Endodermal cell (in vitro differentiated cells): ENCODE measurements at regions not wholly inside any gene's neighbourhood (a gene's known extent, or its start where the extent isn't known, plus 50 kb on each side); places are given as distances from the start of the nearest gene placed in this dataset.
"Not testable (repeated sequence)": the region's sequence is repeated elsewhere in the genome, so short reads cannot be mapped to it uniquely, and the experiment has no call there.

Experiments used
- DNase-seq: peaks from one replicate; pipeline ENCODE4 v3.0.0-alpha.2; 2017
- H3K27ac ChIP-seq: 2 replicates; pipeline ENCODE4 v1.5.1; 2013; ENCODE audit warnings: mild to moderate bottlenecking, low read depth, low read length, moderate library complexity
- H3K27me3 ChIP-seq: 2 replicates; pipeline ENCODE4 v1.6.1; 2013; ENCODE audit warnings: mild to moderate bottlenecking, low read length, moderate library complexity; ENCODE audit not compliant: insufficient read depth, control insufficient read depth, poor library complexity, severe bottlenecking
- H3K36me3 ChIP-seq: 2 replicates; pipeline ENCODE4 v1.7.0; 2013; ENCODE audit warnings: mild to moderate bottlenecking, low read length, moderate library complexity; ENCODE audit not compliant: control insufficient read depth, insufficient read depth
- H3K4me1 ChIP-seq: one replicate; pipeline ENCODE4 v1.7.0; 2013; ENCODE audit warnings: low read length; ENCODE audit not compliant: control insufficient read depth, insufficient read depth
- H3K4me3 ChIP-seq: 2 replicates; pipeline ENCODE4 v1.5.1; 2013; ENCODE audit warnings: mild to moderate bottlenecking, low read length, moderate library complexity
- H3K9ac ChIP-seq: 2 replicates; pipeline ENCODE4 v1.6.1; 2013; ENCODE audit warnings: mild to moderate bottlenecking, low read length, moderate library complexity; ENCODE audit not compliant: poor library complexity, severe bottlenecking; ENCODE audit errors: extremely low read depth
- H3K9me3 ChIP-seq: 2 replicates; pipeline ENCODE4 v1.6.1; 2013; ENCODE audit warnings: mild to moderate bottlenecking, low read length, moderate library complexity; ENCODE audit not compliant: control insufficient read depth
- H3K27ac Mint-ChIP-seq: 2 replicates; pipeline ENCODE4 v1.8.0; 2020; ENCODE audit warnings: mixed read lengths
- H3K27me3 Mint-ChIP-seq: 2 replicates; pipeline ENCODE4 v1.8.0; 2021; ENCODE audit warnings: mild to moderate bottlenecking, mixed read lengths; ENCODE audit not compliant: insufficient read depth
- H3K36me3 Mint-ChIP-seq: 2 replicates; pipeline ENCODE4 v1.8.0; 2020; ENCODE audit warnings: low read depth, mixed read lengths
- H3K4me1 Mint-ChIP-seq: 2 replicates; pipeline ENCODE4 v1.8.0; 2020; ENCODE audit warnings: mixed read lengths
- H3K4me3 Mint-ChIP-seq: 2 replicates; pipeline ENCODE4 v1.8.0; 2020; ENCODE audit warnings: mild to moderate bottlenecking, moderate library complexity, mixed read lengths
- H3K9me3 Mint-ChIP-seq: 2 replicates; pipeline ENCODE4 v1.8.0; 2020; ENCODE audit warnings: mild to moderate bottlenecking, mixed read lengths
- WGBS, 2 experiments: methylation state at CpG; one replicate each; pipeline versions ENCODE4 v1.1.5 to v1.1.7; 2013; ENCODE audit warnings: missing lambda C conversion rate in 2 of 2, mixed read lengths in 1 of 2; ENCODE audit not compliant: insufficient coverage in 1 of 2, insufficient read length in 1 of 2; 5-methylcytosine and 5-hydroxymethylcytosine counted together
- TF ChIP-seq, protein P1 (sequence below): fragments of 200-600 bp; sonication (generic); conservative IDR thresholded peaks from 2 replicates; pipeline ENCODE4 v1.5.0; 2021; ENCODE audit warnings: antibody characterized with exemption, mild to moderate bottlenecking

DNA sequence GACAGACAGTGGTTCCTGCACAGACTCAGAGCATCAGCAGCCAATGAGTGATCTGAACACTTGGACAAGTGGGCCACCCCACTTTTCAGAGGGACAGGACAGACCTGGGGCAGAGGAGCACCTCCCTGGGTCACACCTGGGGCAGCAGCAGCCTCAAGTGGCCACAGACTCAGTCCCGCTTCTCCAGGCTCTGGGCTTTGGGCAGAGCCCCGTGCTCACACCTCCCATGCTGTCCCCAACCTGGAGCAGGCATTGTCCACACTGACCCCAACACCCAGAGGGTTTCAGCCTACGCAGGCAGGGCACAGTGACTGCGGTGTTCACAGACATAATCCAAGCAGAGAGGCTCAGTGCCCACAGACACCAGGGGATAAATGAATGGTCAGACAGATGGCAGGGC lies 135.5 kb upstream of the SFSWAP start:
- H3K4me3 ChIP-seq: no peak overlapping the region
- H3K9me3 ChIP-seq: peaks cover 27% of the 10 kb centered on the region
- DNase-seq: no peak
- Mint-ChIP-seq H3K36me3 (no peaks in the 10 kb centered on the region), H3K27me3 (peaks cover 13% of the 10 kb centered on the region), H3K27ac (peak overlapping the region; percentile 35), H3K4me1 (peaks cover 33% of the 10 kb centered on the region), H3K4me3 (no peak overlapping the region), H3K9me3 (peaks cover 6% of the 10 kb centered on the region)
- 94 to 100% methylated on average over 3 to 4 of the region's 4 CpGs for WGBS, 2 experiments
- H3K4me1 ChIP-seq: peaks cover 14% of the 10 kb centered on the region
- TF ChIP-seq, protein P1, sequence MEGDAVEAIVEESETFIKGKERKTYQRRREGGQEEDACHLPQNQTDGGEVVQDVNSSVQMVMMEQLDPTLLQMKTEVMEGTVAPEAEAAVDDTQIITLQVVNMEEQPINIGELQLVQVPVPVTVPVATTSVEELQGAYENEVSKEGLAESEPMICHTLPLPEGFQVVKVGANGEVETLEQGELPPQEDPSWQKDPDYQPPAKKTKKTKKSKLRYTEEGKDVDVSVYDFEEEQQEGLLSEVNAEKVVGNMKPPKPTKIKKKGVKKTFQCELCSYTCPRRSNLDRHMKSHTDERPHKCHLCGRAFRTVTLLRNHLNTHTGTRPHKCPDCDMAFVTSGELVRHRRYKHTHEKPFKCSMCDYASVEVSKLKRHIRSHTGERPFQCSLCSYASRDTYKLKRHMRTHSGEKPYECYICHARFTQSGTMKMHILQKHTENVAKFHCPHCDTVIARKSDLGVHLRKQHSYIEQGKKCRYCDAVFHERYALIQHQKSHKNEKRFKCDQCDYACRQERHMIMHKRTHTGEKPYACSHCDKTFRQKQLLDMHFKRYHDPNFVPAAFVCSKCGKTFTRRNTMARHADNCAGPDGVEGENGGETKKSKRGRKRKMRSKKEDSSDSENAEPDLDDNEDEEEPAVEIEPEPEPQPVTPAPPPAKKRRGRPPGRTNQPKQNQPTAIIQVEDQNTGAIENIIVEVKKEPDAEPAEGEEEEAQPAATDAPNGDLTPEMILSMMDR: no peak
- H3K9ac ChIP-seq: no peak overlapping the region
- H3K27me3 ChIP-seq: no peaks in the 10 kb centered on the region
- H3K36me3 ChIP-seq: no peaks in the 10 kb centered on the region
- no peak overlapping the region for H3K27ac ChIP-seq

DNA sequence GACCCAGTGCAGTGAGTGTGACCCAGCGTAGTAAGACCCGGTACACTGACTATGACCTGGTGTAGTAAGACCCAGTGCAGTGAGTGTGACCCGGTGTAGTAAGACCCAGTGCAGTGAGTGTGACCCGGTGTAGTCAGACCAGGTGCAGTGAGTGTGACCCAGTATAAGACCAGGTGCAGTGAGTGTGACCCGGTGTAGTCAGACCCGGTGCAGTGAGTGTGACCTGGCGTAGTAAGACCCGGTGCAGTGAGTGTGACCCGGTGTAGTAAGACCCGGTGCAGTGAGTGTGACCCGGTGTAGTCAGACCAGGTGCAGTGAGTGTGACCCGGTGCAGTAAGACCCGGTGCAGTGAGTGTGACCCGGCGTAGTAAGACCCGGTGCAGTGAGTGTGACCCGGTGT lies 134.2 kb upstream of the SFSWAP start:
- Mint-ChIP-seq H3K27me3 (peaks cover 11% of the 10 kb centered on the region), H3K4me1 (peaks cover 29% of the 10 kb centered on the region)
- Histone ChIP-seq H3K9me3 (peaks cover 27% of the 10 kb centered on the region), H3K4me3 (peak overlapping the region; percentile 10), H3K4me1 (peaks cover 14% of the 10 kb centered on the region)
- H3K9me3 Mint-ChIP-seq, H3K36me3 ChIP-seq, H3K27ac ChIP-seq, H3K36me3 Mint-ChIP-seq, H3K27ac Mint-ChIP-seq, H3K9ac ChIP-seq, DNase-seq, H3K4me3 Mint-ChIP-seq, H3K27me3 ChIP-seq: not testable (repeated sequence)
- WGBS, 2 experiments: 74 to 75% methylated on average over 11 of the region's 17 CpGs

DNA sequence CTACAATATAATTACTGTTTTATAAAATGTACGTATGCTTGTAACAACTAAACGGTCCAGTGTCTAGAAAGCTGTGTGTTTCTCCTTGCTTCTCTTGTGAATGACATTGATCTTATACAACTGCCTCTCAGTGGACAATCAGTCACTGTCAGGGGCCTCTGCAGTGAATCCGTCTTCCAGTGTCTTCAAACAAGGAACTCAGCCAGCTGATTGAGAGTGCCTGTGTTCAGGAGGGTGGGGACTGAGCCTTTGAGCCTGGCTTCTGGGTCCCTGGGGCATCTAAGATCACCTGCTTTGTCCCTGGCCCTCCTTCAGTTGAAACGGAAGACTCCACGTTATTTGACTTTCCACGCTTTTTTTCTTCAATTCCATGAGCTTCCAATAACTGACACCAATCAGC lies 133.1 kb upstream of the SFSWAP start:
- WGBS, 2 experiments: 72 to 74% methylated on average over 6 of the region's 6 CpGs
- no peak overlapping the region for H3K9ac ChIP-seq
- Mint-ChIP-seq H3K27ac (no peak overlapping the region), H3K9me3 (peaks cover 6% of the 10 kb centered on the region), H3K36me3 (no peaks in the 10 kb centered on the region), H3K27me3 (peaks cover 11% of the 10 kb centered on the region), H3K4me3 (no peak overlapping the region), H3K4me1 (peaks cover 20% of the 10 kb centered on the region)
- TF ChIP-seq, protein P1: no peak
- H3K36me3 ChIP-seq: no peaks in the 10 kb centered on the region
- DNase-seq: no peak
- H3K27me3 ChIP-seq: no peaks in the 10 kb centered on the region
- H3K9me3 ChIP-seq: peaks cover 33% of the 10 kb centered on the region
- peaks cover 7% of the 10 kb centered on the region for H3K4me1 ChIP-seq
- no peak overlapping the region for H3K27ac ChIP-seq
- no peak overlapping the region for H3K4me3 ChIP-seq

DNA sequence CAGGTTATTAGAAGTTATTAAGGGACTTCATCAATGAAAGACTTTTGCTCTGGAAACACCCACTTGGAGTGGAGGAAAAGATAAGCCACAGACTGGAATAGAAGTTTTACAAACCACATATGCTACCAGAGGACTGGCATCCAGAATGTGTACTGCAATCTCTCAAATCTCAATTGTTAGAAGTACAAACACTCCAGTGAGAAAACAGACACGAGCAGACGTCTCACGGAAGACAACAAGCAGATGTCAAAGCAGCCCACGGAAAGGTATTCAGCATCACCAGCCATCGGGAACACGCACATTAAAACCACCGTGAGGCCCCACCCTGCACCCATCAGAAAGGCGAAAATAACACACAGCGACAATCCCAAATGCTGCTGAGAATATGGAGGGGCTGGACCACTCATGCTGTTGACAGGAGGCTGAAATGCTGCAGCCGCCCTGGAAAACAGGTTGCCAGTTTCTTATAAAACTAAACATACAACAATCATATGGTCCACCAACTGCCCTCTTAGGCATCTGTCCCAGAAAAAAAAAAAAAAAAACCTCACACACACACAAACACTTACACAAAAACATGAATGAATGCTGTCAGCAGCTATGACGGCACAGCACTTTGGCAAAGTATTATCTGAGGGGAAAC lies 131.9 kb upstream of the SFSWAP start:
- no peaks in the 10 kb centered on the region for H3K36me3 ChIP-seq
- no peaks in the 10 kb centered on the region for H3K27me3 ChIP-seq
- Mint-ChIP-seq H3K36me3 (no peaks in the 10 kb centered on the region), H3K27me3 (peaks cover 11% of the 10 kb centered on the region), H3K4me1 (peaks cover 12% of the 10 kb centered on the region), H3K9me3 (peaks cover 6% of the 10 kb centered on the region), H3K27ac (no peak overlapping the region), H3K4me3 (no peak overlapping the region)
- H3K4me1 ChIP-seq: peaks cover 7% of the 10 kb centered on the region
- H3K9me3 ChIP-seq: peaks cover 33% of the 10 kb centered on the region
- no peak for DNase-seq
- TF ChIP-seq, protein P1: no peak
- no peak overlapping the region for H3K9ac ChIP-seq
- no peak overlapping the region for H3K4me3 ChIP-seq
- WGBS, 2 experiments: 82 to 86% methylated on average over 10 to 11 of the region's 11 CpGs
- no peak overlapping the region for H3K27ac ChIP-seq
